ENCODE measurements at regions not wholly inside any gene's neighbourhood (a gene's known extent, or its start where the extent isn't known, plus 50 kb on each side); places are given as distances from the start of the nearest gene placed in this dataset.

- H4K20me1 ChIP-seq (ENCODE audit: control insufficient read depth, insufficient read depth, low read depth, low read length) = no peaks in the 10 kb centered on the region
- H3F3A ChIP-seq (ENCODE audit: control insufficient read depth, insufficient read depth) = no peaks in the 10 kb centered on the region
- H3K4me1 ChIP-seq (ENCODE audit: control insufficient read depth, low read length) = peaks cover 7% of the 10 kb centered on the region
- no peaks in the 10 kb centered on the region for H3K27me3 ChIP-seq (ENCODE audit: control insufficient read depth, low read length)
- H3K4me2 ChIP-seq (ENCODE audit: low read length) = no peak overlapping the region
- H3K27ac ChIP-seq (ENCODE audit: low read depth, low read length) = no peak overlapping the region
- H3K9me2 ChIP-seq (replicated peaks; ENCODE audit: control insufficient read depth, low read length) = no peaks in the 10 kb centered on the region
- TF ChIP-seq CTCF (IDR thresholded peaks at IDR 0.05; ENCODE audit: low read depth, low read length, poor library complexity, severe bottlenecking) (no peak), EZH2phosphoT487 (IDR thresholded peaks at IDR 0.05; ENCODE audit: borderline replicate concordance, low read length) (no peak)
- H3K9me3 ChIP-seq (ENCODE audit: control insufficient read depth, insufficient read depth, low read length) = no peaks in the 10 kb centered on the region
- no peak overlapping the region for H3K4me3 ChIP-seq (ENCODE audit: low read length)
- H3K36me3 ChIP-seq (ENCODE audit: control insufficient read depth, low read length) = no peaks in the 10 kb centered on the region
- H3K79me2 ChIP-seq (ENCODE audit: control insufficient read depth, low read length) = no peaks in the 10 kb centered on the region
Measured at GRCh38 chr2:142586693-142587580, 290.5 kb upstream of the KYNU start.

GRCh38 chr2:142585785-142586184 is 291.7 kb upstream of the KYNU start:
- H3K79me2 ChIP-seq (ENCODE audit: control insufficient read depth, low read length) = no peaks in the 10 kb centered on the region
- no peaks in the 10 kb centered on the region for H3K27me3 ChIP-seq (ENCODE audit: control insufficient read depth, low read length)
- no peak overlapping the region for H3K27ac ChIP-seq (ENCODE audit: low read depth, low read length)
- no peaks in the 10 kb centered on the region for H3K9me3 ChIP-seq (ENCODE audit: control insufficient read depth, insufficient read depth, low read length)
- no peaks in the 10 kb centered on the region for H3K36me3 ChIP-seq (ENCODE audit: control insufficient read depth, low read length)
- no peaks in the 10 kb centered on the region for H4K20me1 ChIP-seq (ENCODE audit: control insufficient read depth, insufficient read depth, low read depth, low read length)
- no peak overlapping the region for H3K4me3 ChIP-seq (ENCODE audit: low read length)
- H3F3A ChIP-seq (ENCODE audit: control insufficient read depth, insufficient read depth) = no peaks in the 10 kb centered on the region
- no peak overlapping the region for H3K4me2 ChIP-seq (ENCODE audit: low read length)
- H3K4me1 ChIP-seq (ENCODE audit: control insufficient read depth, low read length) = peaks cover 7% of the 10 kb centered on the region
- no peak for TF ChIP-seq CTCF (IDR thresholded peaks at IDR 0.05; ENCODE audit: low read depth, low read length, poor library complexity, severe bottlenecking)
- no peak for TF ChIP-seq EZH2phosphoT487 (IDR thresholded peaks at IDR 0.05; ENCODE audit: borderline replicate concordance, low read length)
- H3K9me2 ChIP-seq (replicated peaks; ENCODE audit: control insufficient read depth, low read length) = no peaks in the 10 kb centered on the region

- no peaks in the 10 kb centered on the region for H3K9me3 ChIP-seq (ENCODE audit: control insufficient read depth, insufficient read depth, low read length)
- no peak overlapping the region for H3K27ac ChIP-seq (ENCODE audit: low read depth, low read length)
- no peak overlapping the region for H3K4me2 ChIP-seq (ENCODE audit: low read length)
- no peaks in the 10 kb centered on the region for H3K79me2 ChIP-seq (ENCODE audit: control insufficient read depth, low read length)
- peaks cover 7% of the 10 kb centered on the region for H3K4me1 ChIP-seq (ENCODE audit: control insufficient read depth, low read length)
- H3K9me2 ChIP-seq (replicated peaks; ENCODE audit: control insufficient read depth, low read length) = no peaks in the 10 kb centered on the region
- H3F3A ChIP-seq (ENCODE audit: control insufficient read depth, insufficient read depth) = no peaks in the 10 kb centered on the region
- H3K4me3 ChIP-seq (ENCODE audit: low read length) = no peak overlapping the region
- no peaks in the 10 kb centered on the region for H3K27me3 ChIP-seq (ENCODE audit: control insufficient read depth, low read length)
- H3K36me3 ChIP-seq (ENCODE audit: control insufficient read depth, low read length) = no peaks in the 10 kb centered on the region
- TF ChIP-seq EZH2phosphoT487 (IDR thresholded peaks at IDR 0.05; ENCODE audit: borderline replicate concordance, low read length) (no peak), CTCF (IDR thresholded peaks at IDR 0.05; ENCODE audit: low read depth, low read length, poor library complexity, severe bottlenecking) (no peak)
- H4K20me1 ChIP-seq (ENCODE audit: control insufficient read depth, insufficient read depth, low read depth, low read length) = no peaks in the 10 kb centered on the region
Measured at GRCh38 chr2:142582317-142582716, 295.1 kb upstream of the KYNU start.

Data from DOHH2 (cell line).